ENCODE measurements at regions not wholly inside any gene's neighbourhood (a gene's known extent, or its start where the extent isn't known, plus 50 kb on each side); places are given as distances from the start of the nearest gene placed in this dataset.

DNA sequence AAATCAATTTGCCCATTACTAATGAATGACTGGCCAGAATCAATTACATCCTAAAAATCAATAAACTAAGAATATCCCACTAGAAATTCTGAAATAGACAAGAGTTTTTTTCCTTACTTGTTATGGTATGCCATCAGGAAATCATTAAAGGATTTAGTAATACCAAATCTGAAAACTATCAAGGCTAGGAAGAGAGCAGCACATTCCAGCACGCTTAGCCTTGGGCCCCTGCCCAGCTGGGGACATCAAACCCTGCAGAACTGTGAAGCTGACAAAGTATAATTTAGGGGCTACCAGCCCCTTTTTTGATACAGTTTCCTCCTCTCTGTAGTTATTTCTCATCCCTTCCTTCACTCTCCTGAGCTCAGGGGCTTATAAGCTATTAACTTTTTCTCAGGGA is 247.8 kb upstream of the ZC3H12C start:
- TF ChIP-seq, protein P1, sequence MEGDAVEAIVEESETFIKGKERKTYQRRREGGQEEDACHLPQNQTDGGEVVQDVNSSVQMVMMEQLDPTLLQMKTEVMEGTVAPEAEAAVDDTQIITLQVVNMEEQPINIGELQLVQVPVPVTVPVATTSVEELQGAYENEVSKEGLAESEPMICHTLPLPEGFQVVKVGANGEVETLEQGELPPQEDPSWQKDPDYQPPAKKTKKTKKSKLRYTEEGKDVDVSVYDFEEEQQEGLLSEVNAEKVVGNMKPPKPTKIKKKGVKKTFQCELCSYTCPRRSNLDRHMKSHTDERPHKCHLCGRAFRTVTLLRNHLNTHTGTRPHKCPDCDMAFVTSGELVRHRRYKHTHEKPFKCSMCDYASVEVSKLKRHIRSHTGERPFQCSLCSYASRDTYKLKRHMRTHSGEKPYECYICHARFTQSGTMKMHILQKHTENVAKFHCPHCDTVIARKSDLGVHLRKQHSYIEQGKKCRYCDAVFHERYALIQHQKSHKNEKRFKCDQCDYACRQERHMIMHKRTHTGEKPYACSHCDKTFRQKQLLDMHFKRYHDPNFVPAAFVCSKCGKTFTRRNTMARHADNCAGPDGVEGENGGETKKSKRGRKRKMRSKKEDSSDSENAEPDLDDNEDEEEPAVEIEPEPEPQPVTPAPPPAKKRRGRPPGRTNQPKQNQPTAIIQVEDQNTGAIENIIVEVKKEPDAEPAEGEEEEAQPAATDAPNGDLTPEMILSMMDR (IDR thresholded peaks at IDR 0.05; ENCODE audit: low read depth, low read length), result no peak
- TF ChIP-seq POLR2A (IDR thresholded peaks at IDR 0.05; ENCODE audit: extremely low read depth, insufficient read length) (no peak), MYC (IDR thresholded peaks at IDR 0.05; ENCODE audit: low read depth, low read length) (no peak)
- TF ChIP-seq, protein P2, sequence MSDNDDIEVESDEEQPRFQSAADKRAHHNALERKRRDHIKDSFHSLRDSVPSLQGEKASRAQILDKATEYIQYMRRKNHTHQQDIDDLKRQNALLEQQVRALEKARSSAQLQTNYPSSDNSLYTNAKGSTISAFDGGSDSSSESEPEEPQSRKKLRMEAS (IDR thresholded peaks at IDR 0.05; ENCODE audit: low read depth, low read length), result no peak
